CD4-positive, alpha-beta T cell (primary cell): ENCODE measurements at regions not wholly inside any gene's neighbourhood (a gene's known extent, or its start where the extent isn't known, plus 50 kb on each side); places are given as distances from the start of the nearest gene placed in this dataset.

Experiments
- ATAC-seq: fragments of 200-7000 bp; cut with Tn5 transposase; one replicate; pipeline ENCODE4 v1.10.0; 2022; ENCODE audit warnings: mild to moderate bottlenecking; ENCODE audit not compliant: poor library complexity
- CTCF ChIA-PET: fragments of 350-600 bp; sonication (Branson Sonifier 250); formaldehyde crosslinking; loops from one replicate; lab custom pipeline; 2021; ENCODE audit warnings: antibody characterized with exemption, inconsistent platforms; lab: Charles Lee
- POLR2A ChIA-PET: fragments of 350-600 bp; sonication (Branson Sonifier 250); formaldehyde crosslinking; loops from one replicate; lab custom pipeline; 2021; ENCODE audit warnings: antibody characterized with exemption, inconsistent platforms; lab: Charles Lee
- DNase-seq, 14 experiments: peaks; one replicate each; pipeline ENCODE4 v3.0.0-alpha.2; 2013 to 2020; ENCODE audit warnings: mixed read lengths in 2 of 14
- H3K27ac ChIP-seq, 2 donors: one replicate each; pipeline versions ENCODE4 v1.5.1 to v1.7.0; 2013; ENCODE audit warnings: low read length in 2 of 2, low read depth in 1 of 2, mild to moderate bottlenecking in 1 of 2
- H3K27me3 ChIP-seq, 2 experiments: 1 replicate in 1 of 2; 2 replicates in 1 of 2; pipeline versions ENCODE4 v1.6.1 to v1.7.0; 2013; ENCODE audit warnings: low read length in 2 of 2, control low read depth in 1 of 2, mild to moderate bottlenecking in 1 of 2, moderate library complexity in 1 of 2; ENCODE audit not compliant: insufficient read depth in 2 of 2, control insufficient read depth in 1 of 2
- H3K36me3 ChIP-seq: one replicate; pipeline ENCODE4 v1.6.1; 2013; ENCODE audit warnings: low read length, control low read depth; ENCODE audit not compliant: insufficient read depth
- H3K4me1 ChIP-seq: one replicate; pipeline ENCODE4 v1.6.1; 2013; ENCODE audit warnings: low read length, control low read depth; ENCODE audit not compliant: insufficient read depth
- H3K4me3 ChIP-seq: one replicate; pipeline ENCODE4 v1.5.1; 2013; ENCODE audit warnings: mild to moderate bottlenecking, low read length, moderate library complexity
- H3K9me3 ChIP-seq, 2 experiments: 1 replicate in 1 of 2; 2 replicates in 1 of 2; pipeline versions ENCODE4 v1.6.1 to v1.7.0; 2013; ENCODE audit warnings: low read length in 2 of 2, mild to moderate bottlenecking in 2 of 2, control low read depth in 1 of 2, moderate library complexity in 1 of 2; ENCODE audit not compliant: control insufficient read depth in 1 of 2, insufficient read depth in 1 of 2
- H3K27ac Mint-ChIP-seq: one replicate; pipeline ENCODE4 v1.8.0; 2020; ENCODE audit warnings: mixed read lengths
- H3K27me3 Mint-ChIP-seq: one replicate; pipeline ENCODE4 v1.8.0; 2021; ENCODE audit warnings: mixed read lengths
- H3K36me3 Mint-ChIP-seq: one replicate; pipeline ENCODE4 v1.8.0; 2021; ENCODE audit warnings: low read depth, mixed read lengths
- H3K4me1 Mint-ChIP-seq: one replicate; pipeline ENCODE4 v1.8.0; 2021; ENCODE audit warnings: low read depth, mixed read lengths
- H3K4me3 Mint-ChIP-seq: one replicate; pipeline ENCODE4 v1.8.0; 2020; ENCODE audit warnings: mild to moderate bottlenecking, mixed read lengths
- H3K9me3 Mint-ChIP-seq: one replicate; pipeline ENCODE4 v1.8.0; 2020; ENCODE audit warnings: mixed read lengths
- CTCF ChIP-seq: fragments of 200-600 bp; IDR thresholded peaks from one replicate; pipeline ENCODE4 v1.8.0; 2022; ENCODE audit warnings: antibody characterized with exemption, mild to moderate bottlenecking
- intact Hi-C, 2 experiments: fragments of 100-400 bp; cut with DNase I in 1 of 2; cut with micrococcal nuclease in 1 of 2; formaldehyde crosslinking; loops; one replicate each; pipeline versions ENCODE4 v1.15.1 to v1.9.0; 2023 to 2025; cut with DNase I, micrococcal nuclease

- H3K27me3 ChIP-seq: no peaks in the 10 kb centered on the region
- Mint-ChIP-seq H3K27me3 (no peaks in the 10 kb centered on the region), H3K27ac (no peak overlapping the region), H3K4me3 (no peak overlapping the region), H3K4me1 (no peaks in the 10 kb centered on the region), H3K36me3 (no peaks in the 10 kb centered on the region), H3K9me3 (no peaks in the 10 kb centered on the region)
- ChIA-PET POLR2A (no interaction called here), CTCF (no interaction called here)
- ATAC-seq: no peak
- intact Hi-C loops: no loop called here
- H3K36me3 ChIP-seq: no peaks in the 10 kb centered on the region
- no peak overlapping the region for H3K4me3 ChIP-seq
- TF ChIP-seq CTCF: no peak
- H3K27ac ChIP-seq: no peak overlapping the region
- peaks cover 0 to 3% of the 10 kb centered on the region in 2 experiments for H3K9me3 ChIP-seq
- no peak for DNase-seq
- H3K4me1 ChIP-seq: no peaks in the 10 kb centered on the region
Measured at GRCh38 chr16:74071996-74072535, 224.5 kb upstream of the PSMD7 start.

GRCh38 chr16:74070237-74070636, 226.4 kb upstream of the PSMD7 start:
- Mint-ChIP-seq H3K27me3 (no peaks in the 10 kb centered on the region), H3K36me3 (no peaks in the 10 kb centered on the region), H3K4me1 (no peaks in the 10 kb centered on the region), H3K9me3 (no peaks in the 10 kb centered on the region), H3K4me3 (no peak overlapping the region), H3K27ac (no peak overlapping the region)
- peaks cover 0 to 3% of the 10 kb centered on the region in 2 experiments for H3K9me3 ChIP-seq
- ATAC-seq (no peak), DNase-seq (no peak)
- intact Hi-C loops: no loop called here
- H3K27ac ChIP-seq: no peak overlapping the region
- H3K36me3 ChIP-seq: no peaks in the 10 kb centered on the region
- CTCF ChIA-PET: no interaction called here
- no peak overlapping the region for H3K4me3 ChIP-seq
- POLR2A ChIA-PET: no interaction called here
- no peaks in the 10 kb centered on the region for H3K27me3 ChIP-seq
- no peak for TF ChIP-seq CTCF
- no peaks in the 10 kb centered on the region for H3K4me1 ChIP-seq

GRCh38 chr16:74064120-74064735, 232.4 kb upstream of the PSMD7 start:
- intact Hi-C loops: no loop called here
- no peak for TF ChIP-seq CTCF
- Mint-ChIP-seq H3K9me3 (peaks cover 7% of the 10 kb centered on the region), H3K27me3 (no peaks in the 10 kb centered on the region), H3K36me3 (no peaks in the 10 kb centered on the region), H3K4me3 (no peak overlapping the region), H3K4me1 (no peaks in the 10 kb centered on the region), H3K27ac (no peak overlapping the region)
- Histone ChIP-seq H3K4me1 (no peaks in the 10 kb centered on the region), H3K9me3 (no peaks in the 10 kb centered on the region), H3K27me3 (no peaks in the 10 kb centered on the region), H3K36me3 (no peaks in the 10 kb centered on the region), H3K27ac (no peak overlapping the region), H3K4me3 (no peak overlapping the region)
- ChIA-PET POLR2A (no interaction called here), CTCF (no interaction called here)
- ATAC-seq (no peak), DNase-seq (no peak)
